Peyer's patch (tissue), 4 donors: ENCODE measurements at regions not wholly inside any gene's neighbourhood (a gene's known extent, or its start where the extent isn't known, plus 50 kb on each side); places are given as distances from the start of the nearest gene placed in this dataset.

Experiments
- POLR2A ChIP-seq, 2 donors: fragments of 450-650 bp; IDR thresholded peaks; one replicate each; pipeline ENCODE4 v1.5.1; 2017; ENCODE audit warnings: antibody characterized with exemption in 2 of 2, mild to moderate bottlenecking in 2 of 2, moderate library complexity in 2 of 2
- TF ChIP-seq, protein P1 (sequence below), 6 experiments: fragments of 450-650 bp in 4 of 6; fragments of 200-600 bp in 2 of 6; sonication (generic) in 1 of 6; IDR thresholded peaks; one replicate each; pipeline ENCODE4 v1.5.1; 2017 to 2019; ENCODE audit warnings: antibody characterized with exemption in 6 of 6, mild to moderate bottlenecking in 3 of 6, moderate library complexity in 1 of 6

DNA sequence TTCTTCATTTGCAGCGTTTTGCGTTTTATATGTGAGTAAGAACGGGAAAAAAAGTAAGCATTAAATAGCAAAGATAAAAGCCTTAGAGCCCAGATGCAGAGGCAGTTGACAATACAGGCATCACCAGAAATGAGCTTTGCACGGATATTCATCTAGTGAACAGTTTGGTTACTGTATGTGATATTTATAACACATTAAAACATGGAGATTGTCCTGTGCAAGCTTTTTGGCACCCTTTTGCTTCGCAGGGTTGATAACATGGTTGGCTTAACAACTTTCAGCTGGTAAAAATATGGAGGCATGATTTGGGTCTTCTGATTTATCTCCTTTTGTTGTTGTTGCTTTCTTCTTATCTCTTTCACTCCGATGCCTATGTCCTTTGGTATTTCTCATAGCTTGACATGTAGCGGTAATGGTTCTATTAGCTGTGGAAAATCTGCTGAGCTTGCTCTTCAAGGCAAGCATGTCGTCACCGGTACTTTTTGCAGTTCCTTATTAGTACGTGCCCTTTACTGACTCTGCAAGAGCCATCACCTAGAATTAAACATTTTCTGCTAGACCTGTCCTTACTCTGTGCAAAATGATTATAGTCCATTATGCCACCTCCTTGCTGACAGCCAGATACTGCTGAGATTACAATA is 102.9 kb downstream of the PCDH7 start:
- TF ChIP-seq, protein P1, sequence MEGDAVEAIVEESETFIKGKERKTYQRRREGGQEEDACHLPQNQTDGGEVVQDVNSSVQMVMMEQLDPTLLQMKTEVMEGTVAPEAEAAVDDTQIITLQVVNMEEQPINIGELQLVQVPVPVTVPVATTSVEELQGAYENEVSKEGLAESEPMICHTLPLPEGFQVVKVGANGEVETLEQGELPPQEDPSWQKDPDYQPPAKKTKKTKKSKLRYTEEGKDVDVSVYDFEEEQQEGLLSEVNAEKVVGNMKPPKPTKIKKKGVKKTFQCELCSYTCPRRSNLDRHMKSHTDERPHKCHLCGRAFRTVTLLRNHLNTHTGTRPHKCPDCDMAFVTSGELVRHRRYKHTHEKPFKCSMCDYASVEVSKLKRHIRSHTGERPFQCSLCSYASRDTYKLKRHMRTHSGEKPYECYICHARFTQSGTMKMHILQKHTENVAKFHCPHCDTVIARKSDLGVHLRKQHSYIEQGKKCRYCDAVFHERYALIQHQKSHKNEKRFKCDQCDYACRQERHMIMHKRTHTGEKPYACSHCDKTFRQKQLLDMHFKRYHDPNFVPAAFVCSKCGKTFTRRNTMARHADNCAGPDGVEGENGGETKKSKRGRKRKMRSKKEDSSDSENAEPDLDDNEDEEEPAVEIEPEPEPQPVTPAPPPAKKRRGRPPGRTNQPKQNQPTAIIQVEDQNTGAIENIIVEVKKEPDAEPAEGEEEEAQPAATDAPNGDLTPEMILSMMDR (IDR thresholded peaks at IDR 0.05), result no peak
- no peak for TF ChIP-seq POLR2A (IDR thresholded peaks at IDR 0.05)
